HG02840 (cell line): ENCODE measurements at regions not wholly inside any gene's neighbourhood (a gene's known extent, or its start where the extent isn't known, plus 50 kb on each side); places are given as distances from the start of the nearest gene placed in this dataset.
"Not testable (repeated sequence)": the region's sequence is repeated elsewhere in the genome, so short reads cannot be mapped to it uniquely, and the experiment has no call there.

ENCODE experiments used
- ATAC-seq: cut with Tn5 transposase; IDR thresholded peaks from one replicate; pipeline ENCODE4 v1.9.1; 2021; ENCODE audit warnings: mild to moderate bottlenecking, moderate library complexity, moderate number of reproducible peaks; ENCODE audit not compliant: unreplicated experiment, low FRiP score

- ATAC-seq, result no peak
Observed at GRCh38 chr4:123024710-123025109, 102.3 kb upstream of the NUDT6 start.

GRCh38 chr4:123025398-123025797 is 103.0 kb upstream of the NUDT6 start:
- no peak for ATAC-seq

GRCh38 chr4:123026015-123026414 is 103.6 kb upstream of the NUDT6 start:
- ATAC-seq, result not testable (repeated sequence)

- ATAC-seq, result no peak
Observed at GRCh38 chr4:123031664-123032063, 109.3 kb upstream of the NUDT6 start.

- ATAC-seq, result no peak
Observed at GRCh38 chr4:123034023-123034422, 111.6 kb upstream of the NUDT6 start.

- no peak for ATAC-seq
Observed at GRCh38 chr4:123035239-123035638, 112.8 kb upstream of the NUDT6 start.

GRCh38 chr4:123037804-123038203 is 115.4 kb upstream of the NUDT6 start:
- ATAC-seq, result no peak

GRCh38 chr4:123042095-123042494 is 119.7 kb upstream of the NUDT6 start:
- ATAC-seq, result no peak

- no peak for ATAC-seq
Observed at GRCh38 chr4:123043013-123043412, 120.6 kb upstream of the NUDT6 start.

- no peak for ATAC-seq
Observed at GRCh38 chr4:123043793-123044425, 121.5 kb upstream of the NUDT6 start.

GRCh38 chr4:123046096-123046495 is 123.7 kb upstream of the NUDT6 start:
- no peak for ATAC-seq

- no peak for ATAC-seq
Observed at GRCh38 chr4:123050018-123050417, 127.6 kb upstream of the NUDT6 start.

- ATAC-seq, result no peak
Observed at GRCh38 chr4:123052007-123052406, 129.6 kb upstream of the NUDT6 start.

GRCh38 chr4:123055943-123056342 is 133.5 kb upstream of the NUDT6 start:
- no peak for ATAC-seq

GRCh38 chr4:123060039-123060770 is 137.8 kb upstream of the NUDT6 start:
- ATAC-seq, result no peak

- ATAC-seq, result no peak
Observed at GRCh38 chr4:123064390-123064789, 142.0 kb upstream of the NUDT6 start.

GRCh38 chr4:123068081-123068480 is 145.7 kb upstream of the NUDT6 start:
- no peak for ATAC-seq

- ATAC-seq, result no peak
Observed at GRCh38 chr4:123072060-123072459, 149.7 kb upstream of the NUDT6 start.

GRCh38 chr4:123073650-123074049 is 151.3 kb upstream of the NUDT6 start:
- no peak for ATAC-seq

- no peak for ATAC-seq
Observed at GRCh38 chr4:123077330-123077729, 154.9 kb upstream of the NUDT6 start.

- no peak for ATAC-seq
Observed at GRCh38 chr4:123081971-123082370, 159.6 kb upstream of the NUDT6 start.

- no peak for ATAC-seq
Observed at GRCh38 chr4:123083646-123084045, 161.2 kb upstream of the NUDT6 start.
